ENCODE measurements at regions not wholly inside any gene's neighbourhood (a gene's known extent, or its start where the extent isn't known, plus 50 kb on each side); places are given as distances from the start of the nearest gene placed in this dataset.

DNA sequence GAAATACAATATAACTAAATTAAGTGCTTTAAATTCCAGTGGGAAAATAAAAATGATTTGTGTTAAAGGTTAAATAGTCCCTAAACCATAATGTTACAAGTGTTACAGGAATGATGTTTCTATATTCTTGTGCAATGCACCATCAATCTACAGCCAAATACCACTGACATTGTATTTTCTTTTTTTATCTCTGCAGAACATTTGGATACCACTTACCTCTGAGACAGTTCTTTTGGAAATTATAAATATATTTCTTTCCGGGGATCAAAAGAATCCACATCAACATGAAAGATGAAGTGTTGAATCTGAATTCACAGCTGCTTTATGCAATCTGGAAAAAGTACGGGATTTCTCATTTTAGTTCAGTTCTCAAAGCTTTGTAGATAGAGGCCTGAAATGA lies 518.3 kb upstream of the AGA start:
- H3K27me3 ChIP-seq (ENCODE audit: insufficient read depth, low read length): no peaks in the 10 kb centered on the region

DNA sequence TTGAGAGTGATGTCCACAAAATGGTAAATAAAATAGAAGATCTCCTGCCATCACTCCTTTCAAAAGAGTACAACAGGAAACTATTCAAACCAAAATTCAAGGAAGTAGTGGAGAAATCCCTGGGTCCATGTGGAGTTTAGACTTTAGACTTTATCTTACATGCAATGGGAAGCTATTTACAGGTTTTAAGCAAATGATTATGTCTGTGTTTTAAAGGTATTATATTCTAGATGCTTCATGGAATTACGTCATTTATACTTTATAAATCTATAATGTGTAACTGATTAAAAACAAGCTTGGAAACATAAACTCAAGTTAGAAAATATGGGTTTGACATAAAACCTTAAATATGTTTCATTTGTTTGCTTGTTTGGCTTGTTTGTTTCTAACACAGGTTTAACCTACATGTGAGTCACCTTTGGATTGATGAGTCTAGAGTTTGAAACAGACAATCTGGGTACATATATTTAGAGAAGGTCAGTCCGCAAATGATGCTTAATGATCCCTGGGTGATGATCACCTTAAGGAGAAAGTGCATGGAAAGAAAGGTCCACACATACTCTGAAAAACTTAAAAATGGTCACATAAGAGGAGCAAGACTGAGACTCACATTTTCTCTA lies 519.6 kb upstream of the AGA start:
- H3K4me1 ChIP-seq (ENCODE audit: control insufficient read depth, insufficient read depth, low read length, unreplicated experiment): no peaks in the 10 kb centered on the region
- no peak overlapping the region for H2AFZ ChIP-seq (ENCODE audit: low read length, unreplicated experiment)
- H3K27me3 ChIP-seq (ENCODE audit: insufficient read depth, low read length): no peaks in the 10 kb centered on the region
- no peak overlapping the region for H3K27ac ChIP-seq (ENCODE audit: low read depth, low read length)
- H3K36me3 ChIP-seq (ENCODE audit: insufficient read depth, low read length): no peaks in the 10 kb centered on the region
- H3K4me3 ChIP-seq (ENCODE audit: low read depth, low read length): no peak overlapping the region
- H3K79me2 ChIP-seq (ENCODE audit: control insufficient read depth, insufficient read depth, low read length, unreplicated experiment): no peaks in the 10 kb centered on the region

More for the DNA sequence above, 518.3 kb upstream of the AGA start:
- no peaks in the 10 kb centered on the region for H3K79me2 ChIP-seq (ENCODE audit: control insufficient read depth, insufficient read depth, low read length, unreplicated experiment)
- no peaks in the 10 kb centered on the region for H3K36me3 ChIP-seq (ENCODE audit: insufficient read depth, low read length)
- no peak overlapping the region for H2AFZ ChIP-seq (ENCODE audit: low read length, unreplicated experiment)
- no peak overlapping the region for H3K4me3 ChIP-seq (ENCODE audit: low read depth, low read length)
- no peak overlapping the region for H3K27ac ChIP-seq (ENCODE audit: low read depth, low read length)
- H3K4me1 ChIP-seq (ENCODE audit: control insufficient read depth, insufficient read depth, low read length, unreplicated experiment): no peaks in the 10 kb centered on the region

GRCh38 chr4:177964061-177964460 lies 521.8 kb upstream of the AGA start:
- Histone ChIP-seq H3K4me1 (ENCODE audit: control insufficient read depth, insufficient read depth, low read length, unreplicated experiment) (no peaks in the 10 kb centered on the region), H3K27ac (ENCODE audit: low read depth, low read length) (no peak overlapping the region)

DNA sequence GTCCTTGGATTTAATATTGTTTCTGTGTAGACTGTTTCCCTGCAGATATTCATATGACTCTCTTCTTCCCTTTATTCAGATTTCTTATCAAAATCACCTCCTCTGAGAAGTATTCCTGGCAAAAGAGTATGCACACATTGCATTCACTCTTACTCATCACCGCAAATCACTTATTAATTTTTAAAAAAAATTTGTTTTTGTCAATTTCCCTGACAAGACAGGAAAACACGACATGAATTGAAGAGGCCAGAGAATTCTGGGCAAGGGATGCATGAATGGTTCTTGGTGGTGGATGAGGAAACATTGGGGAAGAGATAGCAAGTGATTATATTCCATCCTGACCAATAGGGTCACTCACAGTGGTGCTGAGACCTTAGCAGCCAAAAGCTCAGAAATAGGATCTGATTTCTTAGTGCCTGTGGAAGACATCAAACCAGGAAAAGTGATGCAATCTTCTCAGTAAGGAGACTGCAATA lies 522.5 kb upstream of the AGA start:
- no peaks in the 10 kb centered on the region for H3K4me1 ChIP-seq (ENCODE audit: control insufficient read depth, insufficient read depth, low read length, unreplicated experiment)
- H2AFZ ChIP-seq (ENCODE audit: low read length, unreplicated experiment): no peak overlapping the region
- no peaks in the 10 kb centered on the region for H3K79me2 ChIP-seq (ENCODE audit: control insufficient read depth, insufficient read depth, low read length, unreplicated experiment)
- H3K27me3 ChIP-seq (ENCODE audit: insufficient read depth, low read length): no peaks in the 10 kb centered on the region
- H3K27ac ChIP-seq (ENCODE audit: low read depth, low read length): no peak overlapping the region
- H3K4me3 ChIP-seq (ENCODE audit: low read depth, low read length): no peak overlapping the region
- H3K36me3 ChIP-seq (ENCODE audit: insufficient read depth, low read length): no peaks in the 10 kb centered on the region

More at GRCh38 chr4:177964061-177964460, 521.8 kb upstream of the AGA start:
- Histone ChIP-seq H3K27me3 (ENCODE audit: insufficient read depth, low read length) (no peaks in the 10 kb centered on the region), H2AFZ (ENCODE audit: low read length, unreplicated experiment) (no peak overlapping the region), H3K79me2 (ENCODE audit: control insufficient read depth, insufficient read depth, low read length, unreplicated experiment) (no peaks in the 10 kb centered on the region), H3K4me3 (ENCODE audit: low read depth, low read length) (no peak overlapping the region), H3K36me3 (ENCODE audit: insufficient read depth, low read length) (no peaks in the 10 kb centered on the region)

GRCh38 chr4:177967328-177967727 lies 525.1 kb upstream of the AGA start:
- H3K36me3 ChIP-seq (ENCODE audit: insufficient read depth, low read length): no peaks in the 10 kb centered on the region
- no peaks in the 10 kb centered on the region for H3K79me2 ChIP-seq (ENCODE audit: control insufficient read depth, insufficient read depth, low read length, unreplicated experiment)

GRCh38 chr4:177968817-177969442 lies 526.7 kb upstream of the AGA start:
- no peaks in the 10 kb centered on the region for H3K27me3 ChIP-seq (ENCODE audit: insufficient read depth, low read length)
- H3K79me2 ChIP-seq (ENCODE audit: control insufficient read depth, insufficient read depth, low read length, unreplicated experiment): no peaks in the 10 kb centered on the region
- H3K27ac ChIP-seq (ENCODE audit: low read depth, low read length): no peak overlapping the region
- H2AFZ ChIP-seq (ENCODE audit: low read length, unreplicated experiment): no peak overlapping the region
- no peak overlapping the region for H3K4me3 ChIP-seq (ENCODE audit: low read depth, low read length)
- no peaks in the 10 kb centered on the region for H3K36me3 ChIP-seq (ENCODE audit: insufficient read depth, low read length)
- H3K4me1 ChIP-seq (ENCODE audit: control insufficient read depth, insufficient read depth, low read length, unreplicated experiment): no peaks in the 10 kb centered on the region

More at GRCh38 chr4:177967328-177967727, 525.1 kb upstream of the AGA start:
- Histone ChIP-seq H3K4me3 (ENCODE audit: low read depth, low read length) (no peak overlapping the region), H2AFZ (ENCODE audit: low read length, unreplicated experiment) (no peak overlapping the region), H3K4me1 (ENCODE audit: control insufficient read depth, insufficient read depth, low read length, unreplicated experiment) (no peaks in the 10 kb centered on the region), H3K27ac (ENCODE audit: low read depth, low read length) (no peak overlapping the region), H3K27me3 (ENCODE audit: insufficient read depth, low read length) (no peaks in the 10 kb centered on the region)

DNA sequence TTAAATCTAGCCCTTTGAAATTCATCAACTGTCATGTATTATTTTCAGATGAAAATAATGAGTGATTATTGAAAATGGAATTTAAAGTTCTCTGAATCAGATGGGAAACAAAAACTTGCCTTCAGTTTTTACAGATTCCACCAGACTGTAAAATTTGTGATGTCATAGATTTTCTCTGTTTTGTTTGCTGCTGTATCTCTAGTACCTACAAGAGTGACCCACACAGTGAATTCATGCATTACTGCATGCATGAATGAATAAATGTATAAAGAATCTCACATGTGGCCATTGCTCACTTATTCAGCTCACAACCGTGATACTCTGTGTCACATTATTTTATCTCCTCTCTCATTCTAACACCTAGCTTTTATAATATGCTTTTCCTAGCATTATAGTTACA lies 532.2 kb upstream of the AGA start:
- no peaks in the 10 kb centered on the region for H3K27me3 ChIP-seq (ENCODE audit: insufficient read depth, low read length)
- H3K4me3 ChIP-seq (ENCODE audit: low read depth, low read length): no peak overlapping the region
- no peaks in the 10 kb centered on the region for H3K4me1 ChIP-seq (ENCODE audit: control insufficient read depth, insufficient read depth, low read length, unreplicated experiment)
- no peak overlapping the region for H3K27ac ChIP-seq (ENCODE audit: low read depth, low read length)
- no peak overlapping the region for H2AFZ ChIP-seq (ENCODE audit: low read length, unreplicated experiment)
- no peaks in the 10 kb centered on the region for H3K79me2 ChIP-seq (ENCODE audit: control insufficient read depth, insufficient read depth, low read length, unreplicated experiment)
- no peaks in the 10 kb centered on the region for H3K36me3 ChIP-seq (ENCODE audit: insufficient read depth, low read length)

- H3K4me3 ChIP-seq (ENCODE audit: low read depth, low read length): no peak overlapping the region
- no peaks in the 10 kb centered on the region for H3K27me3 ChIP-seq (ENCODE audit: insufficient read depth, low read length)
- no peaks in the 10 kb centered on the region for H3K4me1 ChIP-seq (ENCODE audit: control insufficient read depth, insufficient read depth, low read length, unreplicated experiment)
- no peak overlapping the region for H2AFZ ChIP-seq (ENCODE audit: low read length, unreplicated experiment)
- no peaks in the 10 kb centered on the region for H3K36me3 ChIP-seq (ENCODE audit: insufficient read depth, low read length)
- no peak overlapping the region for H3K27ac ChIP-seq (ENCODE audit: low read depth, low read length)
- no peaks in the 10 kb centered on the region for H3K79me2 ChIP-seq (ENCODE audit: control insufficient read depth, insufficient read depth, low read length, unreplicated experiment)
Observed at GRCh38 chr4:177975315-177975987, 533.2 kb upstream of the AGA start.

DNA sequence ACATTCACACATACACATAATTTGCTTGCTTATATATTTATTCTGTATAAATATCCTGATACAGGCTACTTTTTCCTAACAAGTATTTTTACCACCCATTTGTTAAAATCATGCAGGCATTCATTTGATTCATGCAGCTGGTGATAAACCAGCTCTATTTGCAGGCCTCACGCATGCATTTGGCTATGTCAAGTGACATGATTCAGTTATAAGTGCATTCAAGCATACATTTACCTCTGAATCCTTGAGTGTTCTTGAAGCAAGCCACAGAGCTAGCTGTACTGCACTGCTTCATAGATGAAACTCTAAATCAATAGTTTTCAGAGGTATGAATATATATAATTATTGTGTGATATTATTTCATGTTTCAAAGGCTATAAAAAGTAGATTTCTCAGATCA lies 544.0 kb upstream of the AGA start:
- H3K27ac ChIP-seq (ENCODE audit: low read depth, low read length): no peak overlapping the region
- no peak overlapping the region for H3K4me3 ChIP-seq (ENCODE audit: low read depth, low read length)
- no peak overlapping the region for H2AFZ ChIP-seq (ENCODE audit: low read length, unreplicated experiment)
- H3K36me3 ChIP-seq (ENCODE audit: insufficient read depth, low read length): no peaks in the 10 kb centered on the region
- no peaks in the 10 kb centered on the region for H3K4me1 ChIP-seq (ENCODE audit: control insufficient read depth, insufficient read depth, low read length, unreplicated experiment)
- H3K79me2 ChIP-seq (ENCODE audit: control insufficient read depth, insufficient read depth, low read length, unreplicated experiment): no peaks in the 10 kb centered on the region
- no peaks in the 10 kb centered on the region for H3K27me3 ChIP-seq (ENCODE audit: insufficient read depth, low read length)

DNA sequence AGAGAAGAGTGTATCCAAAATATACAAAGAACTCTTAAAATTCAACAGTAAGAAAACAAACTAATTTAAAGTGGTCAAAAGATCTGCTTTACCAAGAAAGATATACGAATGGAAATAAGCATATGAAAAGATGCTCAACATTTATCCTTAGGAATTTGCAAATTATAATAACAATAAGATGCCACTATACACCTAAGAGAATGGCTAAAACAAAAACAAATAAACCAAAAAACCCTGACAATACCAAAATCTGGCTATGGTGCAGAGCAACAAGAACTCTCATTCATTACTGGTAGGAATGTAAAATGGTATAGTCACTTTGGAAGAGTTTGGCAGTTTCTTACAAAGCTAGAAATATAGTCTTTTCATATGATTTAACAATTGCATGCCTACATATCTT lies 545.7 kb upstream of the AGA start:
- Histone ChIP-seq H3K4me3 (ENCODE audit: low read depth, low read length) (no peak overlapping the region), H2AFZ (ENCODE audit: low read length, unreplicated experiment) (no peak overlapping the region), H3K27me3 (ENCODE audit: insufficient read depth, low read length) (no peaks in the 10 kb centered on the region)

More for the DNA sequence above, 545.7 kb upstream of the AGA start:
- Histone ChIP-seq H3K27ac (ENCODE audit: low read depth, low read length) (no peak overlapping the region), H3K79me2 (ENCODE audit: control insufficient read depth, insufficient read depth, low read length, unreplicated experiment) (no peaks in the 10 kb centered on the region), H3K4me1 (ENCODE audit: control insufficient read depth, insufficient read depth, low read length, unreplicated experiment) (no peaks in the 10 kb centered on the region), H3K36me3 (ENCODE audit: insufficient read depth, low read length) (no peaks in the 10 kb centered on the region)
